CD8-positive, alpha-beta memory T cell (primary cell): ENCODE measurements at regions not wholly inside any gene's neighbourhood (a gene's known extent, or its start where the extent isn't known, plus 50 kb on each side); places are given as distances from the start of the nearest gene placed in this dataset.

Experiments used
- CTCF ChIA-PET: fragments of 350-600 bp; sonication (Branson Sonifier 250); formaldehyde crosslinking; loops from one replicate; lab custom pipeline; 2021; ENCODE audit warnings: antibody characterized with exemption; lab: Charles Lee
- POLR2A ChIA-PET: fragments of 350-600 bp; sonication (Branson Sonifier 250); formaldehyde crosslinking; loops from one replicate; lab custom pipeline; 2021; ENCODE audit warnings: antibody characterized with exemption; lab: Charles Lee
- DNase-seq, 5 donors: peaks; one replicate each; pipeline versions ENCODE4 v3.0.0 to v3.0.0-alpha.2; 2020 to 2022; ENCODE audit warnings: mixed read lengths in 1 of 5
- H3K27ac ChIP-seq: one replicate; pipeline ENCODE4 v1.7.0; 2013; ENCODE audit warnings: low read depth, mild to moderate bottlenecking, low read length, moderate library complexity
- H3K27me3 ChIP-seq: 2 replicates; pipeline ENCODE4 v1.7.0; 2013; ENCODE audit warnings: low read length, mild to moderate bottlenecking; ENCODE audit not compliant: insufficient read depth, poor library complexity, severe bottlenecking
- H3K36me3 ChIP-seq: 2 replicates; pipeline ENCODE4 v1.7.0; 2013; ENCODE audit warnings: mild to moderate bottlenecking, low read length, moderate library complexity; ENCODE audit not compliant: insufficient read depth
- H3K4me1 ChIP-seq: 2 replicates; pipeline ENCODE4 v1.7.0; 2013; ENCODE audit warnings: mild to moderate bottlenecking, low read length, moderate library complexity; ENCODE audit not compliant: insufficient read depth
- H3K4me3 ChIP-seq: 2 replicates; pipeline ENCODE4 v1.7.0; 2013; ENCODE audit warnings: mild to moderate bottlenecking, low read length
- H3K9me3 ChIP-seq: 2 replicates; pipeline ENCODE4 v1.7.0; 2013; ENCODE audit warnings: mild to moderate bottlenecking, low read length
- H3K27ac Mint-ChIP-seq, 8 donors: one replicate each; pipeline ENCODE4 v1.8.0; 2020 to 2021; ENCODE audit warnings: mixed read lengths in 8 of 8, mild to moderate bottlenecking in 6 of 8, inconsistent platforms in 3 of 8, moderate library complexity in 3 of 8
- H3K27me3 Mint-ChIP-seq, 2 donors: one replicate each; pipeline ENCODE4 v1.8.0; 2020 to 2021; ENCODE audit warnings: mixed read lengths in 2 of 2, mild to moderate bottlenecking in 1 of 2, moderate library complexity in 1 of 2
- H3K36me3 Mint-ChIP-seq, 3 donors: one replicate each; pipeline ENCODE4 v1.8.0; 2020 to 2021; ENCODE audit warnings: mixed read lengths in 3 of 3, inconsistent platforms in 1 of 3, mild to moderate bottlenecking in 1 of 3
- H3K4me1 Mint-ChIP-seq, 3 donors: one replicate each; pipeline ENCODE4 v1.8.0; 2020 to 2021; ENCODE audit warnings: mixed read lengths in 3 of 3, inconsistent platforms in 1 of 3, mild to moderate bottlenecking in 1 of 3
- H3K4me3 Mint-ChIP-seq, 7 donors: one replicate each; pipeline ENCODE4 v1.8.0; 2020 to 2021; ENCODE audit warnings: mixed read lengths in 7 of 7, mild to moderate bottlenecking in 6 of 7, moderate library complexity in 4 of 7, inconsistent platforms in 2 of 7
- H3K9me3 Mint-ChIP-seq, 5 donors: one replicate each; pipeline ENCODE4 v1.8.0; 2020 to 2022; ENCODE audit warnings: mixed read lengths in 5 of 5, mild to moderate bottlenecking in 3 of 5, moderate library complexity in 2 of 5, inconsistent platforms in 1 of 5

DNA sequence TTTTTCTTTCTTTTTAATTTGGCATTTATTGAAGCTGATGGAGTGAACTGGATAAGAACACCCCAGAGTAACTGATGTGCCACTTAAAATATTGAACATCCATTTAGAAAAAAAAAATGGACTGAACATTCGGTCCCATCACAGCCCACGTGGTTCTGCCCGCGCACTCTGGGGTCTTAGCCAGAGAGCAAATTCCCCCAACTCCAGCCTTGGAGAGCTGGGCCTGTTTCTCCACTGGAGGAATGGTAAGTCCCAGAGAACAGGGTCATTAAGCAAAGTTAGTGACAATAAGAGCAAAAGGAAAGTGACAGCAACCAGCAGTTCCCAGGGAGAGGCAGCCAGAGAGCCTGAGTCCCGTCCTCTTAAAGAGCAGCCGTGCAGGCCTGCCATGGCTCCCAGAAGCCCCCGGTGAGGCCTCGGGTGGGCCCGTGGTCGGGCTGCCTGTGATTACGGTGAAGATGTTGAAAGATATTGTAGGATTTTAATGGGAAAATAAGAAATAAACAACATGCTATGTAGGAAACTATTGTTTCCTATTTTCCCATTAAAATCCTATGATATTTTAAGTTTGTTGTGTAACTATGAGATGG is 487.9 kb upstream of the MKI67 start:
- Histone ChIP-seq H3K36me3 (no peaks in the 10 kb centered on the region), H3K27ac (no peak overlapping the region), H3K27me3 (no peaks in the 10 kb centered on the region), H3K4me3 (no peak overlapping the region), H3K9me3 (no peaks in the 10 kb centered on the region), H3K4me1 (no peaks in the 10 kb centered on the region)
- Mint-ChIP-seq H3K27me3 (peaks cover 0 to 2% of the 10 kb centered on the region in 2 donors), H3K4me3 (no peak overlapping the region), H3K4me1 (no peaks in the 10 kb centered on the region), H3K27ac (no peak overlapping the region), H3K9me3 (no peaks in the 10 kb centered on the region), H3K36me3 (no peaks in the 10 kb centered on the region)
- POLR2A ChIA-PET, result no interaction called here
- CTCF ChIA-PET, result no interaction called here
- no peak for DNase-seq

DNA sequence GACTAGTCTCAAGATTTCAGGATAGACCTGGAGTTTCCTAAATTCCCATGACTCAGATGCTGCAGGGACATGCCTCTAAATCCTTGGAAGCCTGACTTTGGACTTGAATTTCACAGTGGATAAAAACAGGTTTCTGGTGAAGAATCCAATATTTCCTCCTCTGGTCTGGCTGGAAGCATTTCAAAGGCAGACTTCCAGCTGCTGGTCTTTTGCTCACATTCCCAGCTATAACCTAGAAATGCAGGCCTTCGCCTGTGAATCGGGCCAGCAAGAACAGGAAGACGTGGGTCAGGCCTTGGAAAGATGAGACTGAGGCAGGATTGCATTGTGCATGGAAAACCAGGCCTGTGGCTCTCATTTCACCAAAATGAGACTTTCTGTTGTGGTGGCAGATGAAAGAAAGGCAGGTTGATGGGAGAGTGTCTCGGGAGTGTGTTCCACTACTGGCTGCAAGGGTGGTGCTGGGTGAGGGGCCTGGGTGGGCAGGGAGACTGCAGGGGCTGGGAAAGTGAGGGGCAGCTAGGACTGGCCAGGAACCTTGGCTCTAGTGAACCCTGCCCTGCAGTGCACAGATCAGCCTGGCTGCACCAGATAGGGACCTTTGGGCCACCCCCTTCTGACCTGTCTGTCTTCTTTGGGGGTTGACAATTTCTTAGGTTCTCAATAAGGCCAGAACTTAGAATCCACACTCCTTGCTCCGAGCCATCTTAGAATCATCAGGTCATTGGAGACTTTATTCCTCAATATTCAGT is 488.8 kb upstream of the MKI67 start:
- no peaks in the 10 kb centered on the region for H3K4me1 Mint-ChIP-seq
- H3K36me3 Mint-ChIP-seq, result no peaks in the 10 kb centered on the region
- H3K27ac ChIP-seq, result no peak overlapping the region
- H3K27me3 ChIP-seq, result no peaks in the 10 kb centered on the region
- DNase-seq, result no peak
- CTCF ChIA-PET, result no interaction called here
- H3K4me1 ChIP-seq, result no peaks in the 10 kb centered on the region
- H3K4me3 ChIP-seq, result no peak overlapping the region
- H3K27ac Mint-ChIP-seq, result no peak overlapping the region
- no peaks in the 10 kb centered on the region for H3K9me3 Mint-ChIP-seq
- H3K9me3 ChIP-seq, result no peaks in the 10 kb centered on the region
- no peak overlapping the region for H3K4me3 Mint-ChIP-seq
- H3K27me3 Mint-ChIP-seq, result peaks cover 0 to 2% of the 10 kb centered on the region in 2 donors
- no peaks in the 10 kb centered on the region for H3K36me3 ChIP-seq
- POLR2A ChIA-PET, result no interaction called here

GRCh38 chr10:128617532-128617931 is 491.3 kb upstream of the MKI67 start:
- Mint-ChIP-seq H3K4me3 (no peak overlapping the region), H3K27me3 (peaks cover 0 to under 1% of the 10 kb centered on the region in 2 donors), H3K27ac (no peak overlapping the region), H3K9me3 (no peaks in the 10 kb centered on the region), H3K36me3 (no peaks in the 10 kb centered on the region), H3K4me1 (no peaks in the 10 kb centered on the region)
- Histone ChIP-seq H3K9me3 (no peaks in the 10 kb centered on the region), H3K4me3 (no peak overlapping the region), H3K27me3 (no peaks in the 10 kb centered on the region), H3K4me1 (no peaks in the 10 kb centered on the region), H3K36me3 (no peaks in the 10 kb centered on the region), H3K27ac (no peak overlapping the region)
- POLR2A ChIA-PET, result no interaction called here
- CTCF ChIA-PET, result no interaction called here
- no peak for DNase-seq

DNA sequence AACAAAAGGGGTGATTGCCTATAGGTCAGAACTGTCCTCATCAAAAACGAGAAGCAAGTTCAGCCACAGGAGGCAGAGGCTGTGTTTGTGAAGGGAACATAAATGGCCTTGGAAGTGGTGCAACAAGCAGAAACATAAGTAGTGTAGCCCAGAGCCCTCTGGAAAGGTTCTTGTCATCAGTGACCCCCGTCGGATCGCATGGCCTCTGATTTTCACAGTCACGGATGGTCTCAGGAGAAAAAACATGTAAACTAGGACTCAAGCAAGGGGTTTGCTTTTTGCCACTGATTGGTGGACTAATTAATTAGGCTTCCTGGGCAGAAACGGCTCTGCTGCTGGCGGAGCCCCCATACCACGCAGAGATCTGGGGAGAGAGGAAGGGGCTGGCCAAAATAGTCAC is 496.5 kb upstream of the MKI67 start:
- H3K27ac ChIP-seq, result no peak overlapping the region
- Mint-ChIP-seq H3K36me3 (no peaks in the 10 kb centered on the region), H3K27ac (no peak overlapping the region), H3K4me1 (no peaks in the 10 kb centered on the region), H3K4me3 (no peak overlapping the region), H3K9me3 (peaks cover 0 to 2% (median 0%) of the 10 kb centered on the region in 5 donors), H3K27me3 (no peaks in the 10 kb centered on the region)
- H3K9me3 ChIP-seq, result no peaks in the 10 kb centered on the region
- ChIA-PET CTCF (no interaction called here), POLR2A (no interaction called here)
- no peaks in the 10 kb centered on the region for H3K27me3 ChIP-seq
- H3K36me3 ChIP-seq, result no peaks in the 10 kb centered on the region
- no peak for DNase-seq
- no peaks in the 10 kb centered on the region for H3K4me1 ChIP-seq
- H3K4me3 ChIP-seq, result no peak overlapping the region

- Mint-ChIP-seq H3K27ac (no peak overlapping the region), H3K27me3 (no peaks in the 10 kb centered on the region), H3K36me3 (no peaks in the 10 kb centered on the region), H3K4me3 (no peak overlapping the region), H3K4me1 (no peaks in the 10 kb centered on the region), H3K9me3 (peaks cover 0 to 2% (median 0%) of the 10 kb centered on the region in 5 donors)
- ChIA-PET CTCF (no interaction called here), POLR2A (no interaction called here)
- H3K27ac ChIP-seq, result no peak overlapping the region
- no peak for DNase-seq
- H3K4me3 ChIP-seq, result no peak overlapping the region
- no peaks in the 10 kb centered on the region for H3K27me3 ChIP-seq
- H3K4me1 ChIP-seq, result no peaks in the 10 kb centered on the region
- no peaks in the 10 kb centered on the region for H3K36me3 ChIP-seq
- no peaks in the 10 kb centered on the region for H3K9me3 ChIP-seq
These were observed 497.6 kb upstream of the MKI67 start for GRCh38 chr10:128623776-128624175.

- no peak overlapping the region for H3K27ac Mint-ChIP-seq
- no peak overlapping the region for H3K4me3 ChIP-seq
- ChIA-PET CTCF (no interaction called here), POLR2A (no interaction called here)
- H3K4me3 Mint-ChIP-seq, result no peak overlapping the region
- H3K27me3 Mint-ChIP-seq, result no peaks in the 10 kb centered on the region
- H3K36me3 ChIP-seq, result no peaks in the 10 kb centered on the region
- no peaks in the 10 kb centered on the region for H3K4me1 Mint-ChIP-seq
- no peaks in the 10 kb centered on the region for H3K4me1 ChIP-seq
- H3K36me3 Mint-ChIP-seq, result no peaks in the 10 kb centered on the region
- no peaks in the 10 kb centered on the region for H3K27me3 ChIP-seq
- H3K9me3 ChIP-seq, result no peaks in the 10 kb centered on the region
- H3K9me3 Mint-ChIP-seq, result peaks cover 0 to 2% (median 0%) of the 10 kb centered on the region in 5 donors
- no peak for DNase-seq
- no peak overlapping the region for H3K27ac ChIP-seq
These were observed 498.7 kb upstream of the MKI67 start for GRCh38 chr10:128624656-128625530.

DNA sequence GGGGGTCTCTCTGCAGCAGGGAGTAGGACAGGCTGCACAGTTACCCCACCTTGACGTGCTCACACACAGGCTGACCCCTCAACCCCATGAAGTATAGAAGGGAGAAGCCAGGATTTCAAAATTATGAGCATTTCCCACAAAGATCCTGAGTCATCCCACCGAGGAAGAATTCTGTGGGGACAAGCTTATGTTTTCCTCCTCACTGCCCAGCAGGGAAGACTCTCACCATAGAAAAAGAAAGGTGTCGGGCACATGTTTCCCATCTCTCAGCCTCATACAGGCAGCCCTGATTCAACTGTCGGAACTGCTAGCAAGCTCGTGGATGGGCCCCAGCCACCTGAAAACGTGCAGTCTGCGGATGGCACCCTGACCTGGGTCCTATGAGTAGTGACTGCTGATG is 499.7 kb upstream of the MKI67 start:
- Mint-ChIP-seq H3K27me3 (no peaks in the 10 kb centered on the region), H3K36me3 (no peaks in the 10 kb centered on the region), H3K9me3 (peaks cover 0 to 2% (median 0%) of the 10 kb centered on the region in 5 donors), H3K27ac (no peak overlapping the region), H3K4me1 (no peaks in the 10 kb centered on the region), H3K4me3 (no peak overlapping the region)
- no peaks in the 10 kb centered on the region for H3K27me3 ChIP-seq
- no peak for DNase-seq
- H3K4me3 ChIP-seq, result no peak overlapping the region
- H3K4me1 ChIP-seq, result no peaks in the 10 kb centered on the region
- ChIA-PET CTCF (no interaction called here), POLR2A (no interaction called here)
- H3K27ac ChIP-seq, result no peak overlapping the region
- H3K9me3 ChIP-seq, result no peaks in the 10 kb centered on the region
- H3K36me3 ChIP-seq, result no peaks in the 10 kb centered on the region

- H3K27me3 Mint-ChIP-seq, result no peaks in the 10 kb centered on the region
- CTCF ChIA-PET, result no interaction called here
- no peaks in the 10 kb centered on the region for H3K4me1 ChIP-seq
These were observed 500.3 kb upstream of the MKI67 start for GRCh38 chr10:128626397-128627000.

More at GRCh38 chr10:128626397-128627000, 500.3 kb upstream of the MKI67 start:
- no peak overlapping the region for H3K4me3 ChIP-seq
- POLR2A ChIA-PET, result no interaction called here
- H3K36me3 ChIP-seq, result no peaks in the 10 kb centered on the region
- no peaks in the 10 kb centered on the region for H3K4me1 Mint-ChIP-seq
- DNase-seq, result no peak
- H3K36me3 Mint-ChIP-seq, result no peaks in the 10 kb centered on the region
- peaks cover 0 to 3% (median 0%) of the 10 kb centered on the region in 5 donors for H3K9me3 Mint-ChIP-seq
- H3K27ac ChIP-seq, result no peak overlapping the region
- H3K27me3 ChIP-seq, result no peaks in the 10 kb centered on the region
- H3K4me3 Mint-ChIP-seq, result no peak overlapping the region
- no peaks in the 10 kb centered on the region for H3K9me3 ChIP-seq
- H3K27ac Mint-ChIP-seq, result no peak overlapping the region
